ENCODE measurements at regions not wholly inside any gene's neighbourhood (a gene's known extent, or its start where the extent isn't known, plus 50 kb on each side); places are given as distances from the start of the nearest gene placed in this dataset.

- peaks cover 17% of the 10 kb centered on the region for H3K4me1 Mint-ChIP-seq
- peak overlapping the region; percentile 91 for H3K27ac Mint-ChIP-seq
- no peak for TF ChIP-seq CTCF (IDR thresholded peaks at IDR 0.05)
- H3K36me3 Mint-ChIP-seq (ENCODE audit: low read depth) = no peaks in the 10 kb centered on the region
- no peaks in the 10 kb centered on the region for H3K9me3 Mint-ChIP-seq
- no peak for DNase-seq
- no peak overlapping the region for H3K4me3 Mint-ChIP-seq
- H3K27me3 Mint-ChIP-seq (ENCODE audit: low read depth, poor library complexity) = no peaks in the 10 kb centered on the region
Measured at GRCh38 chr3:28940994-28941393, 339.9 kb upstream of the RBMS3 start.

GRCh38 chr3:28947061-28947460 is 333.8 kb upstream of the RBMS3 start:
- no peak for TF ChIP-seq CTCF (IDR thresholded peaks at IDR 0.05)
- no peak for DNase-seq
- Mint-ChIP-seq H3K4me1 (no peaks in the 10 kb centered on the region), H3K4me3 (no peak overlapping the region), H3K27me3 (ENCODE audit: low read depth, poor library complexity) (no peaks in the 10 kb centered on the region), H3K27ac (no peak overlapping the region), H3K36me3 (ENCODE audit: low read depth) (no peaks in the 10 kb centered on the region), H3K9me3 (no peaks in the 10 kb centered on the region)

- Mint-ChIP-seq H3K27ac (no peak overlapping the region), H3K9me3 (no peaks in the 10 kb centered on the region), H3K27me3 (ENCODE audit: low read depth, poor library complexity) (no peaks in the 10 kb centered on the region), H3K4me1 (no peaks in the 10 kb centered on the region), H3K4me3 (no peak overlapping the region), H3K36me3 (ENCODE audit: low read depth) (no peaks in the 10 kb centered on the region)
- DNase-seq = no peak
- TF ChIP-seq CTCF (IDR thresholded peaks at IDR 0.05) = no peak
Measured at GRCh38 chr3:28947751-28948150, 333.1 kb upstream of the RBMS3 start.

DNA sequence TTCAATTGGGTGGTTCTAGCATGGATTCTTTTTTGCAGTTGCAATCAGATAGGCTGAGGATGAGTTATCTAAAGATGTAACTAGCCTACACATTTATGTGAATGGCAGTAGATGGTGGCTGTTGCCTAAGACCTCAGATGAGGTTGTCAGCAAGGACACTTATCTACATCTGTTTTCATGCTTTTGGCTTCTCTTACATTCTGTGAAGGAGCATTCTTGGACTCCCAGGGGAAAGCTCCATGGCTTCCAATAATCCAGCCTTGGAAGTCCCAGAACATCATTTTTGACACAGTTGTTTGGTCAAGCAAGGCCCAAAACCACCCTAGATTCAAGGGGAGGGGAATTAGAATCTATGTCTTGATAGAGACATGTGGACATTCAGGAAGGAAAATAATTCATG is 332.2 kb upstream of the RBMS3 start:
- no peaks in the 10 kb centered on the region for H3K27me3 Mint-ChIP-seq (ENCODE audit: low read depth, poor library complexity)
- DNase-seq = no peak
- no peaks in the 10 kb centered on the region for H3K4me1 Mint-ChIP-seq
- H3K9me3 Mint-ChIP-seq = peaks cover 3% of the 10 kb centered on the region
- no peak overlapping the region for H3K4me3 Mint-ChIP-seq
- no peaks in the 10 kb centered on the region for H3K36me3 Mint-ChIP-seq (ENCODE audit: low read depth)
- H3K27ac Mint-ChIP-seq = no peak overlapping the region
- TF ChIP-seq CTCF (IDR thresholded peaks at IDR 0.05) = no peak

DNA sequence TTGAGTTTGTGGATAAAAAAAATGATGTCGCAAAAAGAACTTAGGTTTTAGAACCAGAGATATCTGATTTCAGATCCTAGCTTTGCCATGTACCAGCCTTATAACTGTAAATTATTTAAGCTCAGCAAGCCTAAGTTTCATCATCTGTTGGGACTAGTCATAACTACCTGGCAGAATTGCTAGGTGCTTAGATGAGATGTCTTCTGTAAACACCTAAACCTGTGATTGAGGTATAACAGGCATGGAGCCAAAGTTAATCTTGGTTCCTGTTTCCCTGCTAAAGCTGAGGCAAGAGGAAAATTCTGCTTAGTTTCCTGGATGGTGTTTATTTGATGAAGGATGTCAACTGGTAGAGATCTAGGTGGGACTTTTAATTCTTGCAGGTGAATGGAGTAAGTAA is 331.3 kb upstream of the RBMS3 start:
- DNase-seq = no peak
- H3K4me3 Mint-ChIP-seq = no peak overlapping the region
- no peak for TF ChIP-seq CTCF (IDR thresholded peaks at IDR 0.05)
- H3K36me3 Mint-ChIP-seq (ENCODE audit: low read depth) = no peaks in the 10 kb centered on the region
- H3K27me3 Mint-ChIP-seq (ENCODE audit: low read depth, poor library complexity) = no peaks in the 10 kb centered on the region
- peaks cover 10% of the 10 kb centered on the region for H3K9me3 Mint-ChIP-seq
- H3K27ac Mint-ChIP-seq = no peak overlapping the region
- no peaks in the 10 kb centered on the region for H3K4me1 Mint-ChIP-seq

DNA sequence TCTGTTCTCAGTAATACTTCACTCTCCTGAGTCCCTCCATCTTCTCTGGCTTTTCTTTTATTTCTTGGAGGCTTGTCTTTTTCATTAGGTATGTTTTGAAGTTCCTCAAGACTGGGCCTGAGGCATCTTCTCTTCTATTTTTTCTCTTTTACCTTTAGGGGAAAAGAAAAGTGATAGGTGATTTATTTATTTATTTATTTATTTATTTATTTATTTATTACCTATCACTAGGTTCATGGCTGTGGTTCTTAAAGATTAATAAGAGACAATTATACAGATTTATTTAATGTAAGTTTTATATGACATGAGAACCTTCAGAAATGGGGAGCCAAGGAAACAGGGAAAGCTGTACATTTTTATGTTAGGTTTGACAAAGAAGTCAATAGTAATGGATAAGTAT is 330.3 kb upstream of the RBMS3 start:
- peaks cover 11% of the 10 kb centered on the region for H3K9me3 Mint-ChIP-seq
- H3K27me3 Mint-ChIP-seq (ENCODE audit: low read depth, poor library complexity) = no peaks in the 10 kb centered on the region
- no peak for DNase-seq
- no peak for TF ChIP-seq CTCF (IDR thresholded peaks at IDR 0.05)
- no peaks in the 10 kb centered on the region for H3K4me1 Mint-ChIP-seq
- no peak overlapping the region for H3K27ac Mint-ChIP-seq
- no peak overlapping the region for H3K4me3 Mint-ChIP-seq
- no peaks in the 10 kb centered on the region for H3K36me3 Mint-ChIP-seq (ENCODE audit: low read depth)

All from nephron progenitor cell (in vitro differentiated cells).